Muscle of back (tissue), 3 donors: ENCODE measurements at regions not wholly inside any gene's neighbourhood (a gene's known extent, or its start where the extent isn't known, plus 50 kb on each side); places are given as distances from the start of the nearest gene placed in this dataset.
"Not testable (repeated sequence)": the region's sequence is repeated elsewhere in the genome, so short reads cannot be mapped to it uniquely, and the experiment has no call there.

Experiments
- DNase-seq, 3 donors: peaks; one replicate each; pipeline versions ENCODE4 v3.0.0 to v3.0.0-alpha.2; 2013

DNA sequence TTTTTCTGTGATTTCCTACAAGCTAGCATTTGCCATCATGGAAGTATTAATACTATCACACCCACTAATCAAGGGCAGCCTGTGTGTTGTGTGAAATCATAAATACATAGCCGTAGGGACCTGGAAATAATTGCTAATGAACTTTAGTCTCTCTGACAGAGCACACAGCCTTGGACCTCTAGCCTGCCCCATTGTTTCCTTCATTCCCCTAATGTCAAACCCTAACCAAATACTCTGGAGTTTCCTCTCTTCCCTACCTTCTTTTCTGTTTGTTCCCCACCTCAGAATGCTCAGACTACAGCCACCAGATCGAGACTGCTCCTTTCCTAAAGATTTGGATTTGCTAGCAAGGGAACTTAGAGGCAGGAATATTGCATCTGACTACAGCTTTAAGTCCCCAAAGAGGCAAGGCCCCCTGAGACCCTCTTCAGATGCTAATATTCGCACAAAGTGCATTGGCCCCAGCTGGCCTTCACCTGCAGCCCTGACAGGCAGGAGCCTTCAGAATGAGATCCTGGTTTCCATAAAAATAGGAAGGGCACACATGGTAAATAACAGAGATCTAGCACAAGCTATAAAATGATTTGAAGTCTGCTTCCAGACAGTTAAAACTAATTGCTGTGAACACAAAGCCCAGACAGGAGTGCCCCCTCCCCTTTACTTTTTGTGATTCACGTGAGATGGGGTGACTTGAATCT lies 279.2 kb upstream of the DCC start:
- DNase-seq: no peak

- DNase-seq: no peak
Observed at GRCh38 chr18:52063923-52064322, 276.1 kb upstream of the DCC start.

DNA sequence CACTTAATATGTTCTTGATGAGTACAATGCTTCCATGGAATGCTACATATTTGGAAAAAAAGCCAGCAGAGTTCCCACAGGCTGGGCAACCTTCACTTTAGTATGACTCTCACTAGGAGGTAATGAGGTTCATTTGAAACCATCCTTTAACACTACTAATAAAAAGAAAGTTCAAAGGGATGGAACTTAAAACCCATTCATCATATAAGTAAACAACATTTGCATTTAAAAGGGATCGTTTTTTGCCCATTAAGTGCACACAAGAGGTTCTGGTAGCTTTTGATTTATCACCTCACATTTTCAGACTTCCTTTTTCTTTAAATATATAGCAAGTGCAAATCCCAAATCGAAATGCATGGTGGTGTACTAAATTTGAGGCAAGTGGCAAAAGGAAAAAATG lies 270.8 kb upstream of the DCC start:
- DNase-seq: no peak

- DNase-seq: no peak
Observed at GRCh38 chr18:52070291-52070756, 269.7 kb upstream of the DCC start.

- no peak for DNase-seq
Observed at GRCh38 chr18:52077251-52077983, 262.6 kb upstream of the DCC start.

DNA sequence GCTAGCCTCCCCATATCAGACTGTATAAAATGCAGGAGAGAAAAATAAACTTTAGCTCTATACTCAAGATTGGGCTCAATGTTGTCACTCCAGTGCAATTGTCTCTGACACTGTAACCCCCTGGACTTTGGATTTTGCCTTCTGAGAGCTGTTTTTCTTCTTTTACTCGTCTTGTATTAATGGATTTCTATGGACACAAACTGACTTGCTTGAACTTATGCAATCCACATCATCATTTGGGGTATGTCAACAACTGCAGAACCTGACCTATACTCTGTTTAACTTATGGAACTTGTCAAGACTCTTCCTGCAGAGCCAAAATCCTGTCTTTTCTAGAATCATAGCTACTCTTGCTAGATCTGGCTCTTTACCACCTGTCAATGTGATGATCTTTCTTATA lies 257.8 kb upstream of the DCC start:
- DNase-seq: no peak

GRCh38 chr18:52087140-52087539 lies 252.9 kb upstream of the DCC start:
- no peak for DNase-seq

DNA sequence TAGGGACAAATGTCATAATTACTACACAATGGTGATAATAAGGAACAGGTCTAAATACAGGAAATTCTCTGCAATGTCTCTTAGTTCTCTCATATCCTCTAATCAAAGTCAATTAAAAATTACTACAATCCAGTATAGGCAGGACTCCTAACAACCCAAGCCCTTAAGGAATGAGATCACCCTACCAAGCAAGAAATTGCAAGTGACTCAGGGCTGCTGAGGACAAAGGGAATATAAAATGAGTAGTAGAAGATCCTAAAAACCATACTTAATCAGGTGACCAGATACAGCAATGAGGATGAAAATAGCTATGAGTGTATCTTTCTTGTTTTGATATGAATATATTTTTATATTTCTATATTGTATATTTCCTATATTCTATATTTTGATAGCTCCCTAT lies 250.0 kb upstream of the DCC start:
- DNase-seq: no peak

GRCh38 chr18:52093171-52093570 lies 246.8 kb upstream of the DCC start:
- no peak for DNase-seq

DNA sequence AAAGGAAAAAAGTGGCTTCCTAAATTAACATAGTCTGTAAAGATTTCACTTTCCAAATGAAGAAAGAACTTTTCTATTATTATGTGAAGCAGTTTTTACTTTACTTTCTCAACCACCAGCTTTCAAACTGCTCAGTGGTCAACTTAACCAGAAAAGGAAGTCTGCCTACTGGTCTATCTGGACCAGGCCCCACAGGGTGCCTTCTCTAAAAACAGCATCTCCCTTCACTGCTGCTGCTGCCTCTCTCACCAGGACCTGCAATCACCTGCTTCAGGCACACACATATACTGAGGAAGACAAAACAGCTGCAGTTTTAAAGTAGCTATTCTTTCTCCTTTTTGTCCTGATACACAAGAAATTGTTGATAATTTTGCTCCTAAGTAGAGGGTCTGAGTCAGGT lies 221.3 kb upstream of the DCC start:
- no peak for DNase-seq

DNA sequence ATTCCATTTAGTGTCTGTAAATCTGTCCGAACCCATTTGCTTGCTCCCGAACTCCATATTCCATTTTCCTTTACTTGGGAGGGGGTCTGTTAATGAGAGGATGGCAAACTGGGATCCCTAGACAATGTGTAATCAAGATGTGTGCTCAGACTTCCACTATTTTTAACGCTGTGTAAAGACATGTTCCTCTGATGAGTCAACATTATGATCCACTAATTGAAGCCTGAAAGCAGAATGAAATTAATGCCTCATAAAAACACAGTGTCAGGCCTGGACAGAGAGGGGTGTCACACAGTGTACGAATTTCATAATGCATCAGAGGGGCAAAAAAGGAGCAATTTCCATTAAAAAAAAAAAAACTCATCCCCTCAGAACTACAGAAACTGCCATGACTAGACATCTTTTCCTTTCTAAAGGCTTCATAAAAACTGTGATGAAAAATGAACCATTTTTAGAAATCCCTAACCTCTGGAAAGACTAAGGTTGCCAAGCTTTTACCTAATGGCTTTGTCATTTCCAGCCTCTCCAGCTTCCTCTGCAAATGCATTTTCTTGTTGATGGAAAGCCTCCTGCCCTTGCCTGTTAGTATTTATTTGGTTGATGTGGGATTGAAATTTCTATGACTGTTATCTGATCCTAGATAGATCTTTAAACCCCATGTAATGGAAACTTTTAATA lies 209.2 kb upstream of the DCC start:
- DNase-seq: peak in 1 of 3 donors; percentile 7

DNA sequence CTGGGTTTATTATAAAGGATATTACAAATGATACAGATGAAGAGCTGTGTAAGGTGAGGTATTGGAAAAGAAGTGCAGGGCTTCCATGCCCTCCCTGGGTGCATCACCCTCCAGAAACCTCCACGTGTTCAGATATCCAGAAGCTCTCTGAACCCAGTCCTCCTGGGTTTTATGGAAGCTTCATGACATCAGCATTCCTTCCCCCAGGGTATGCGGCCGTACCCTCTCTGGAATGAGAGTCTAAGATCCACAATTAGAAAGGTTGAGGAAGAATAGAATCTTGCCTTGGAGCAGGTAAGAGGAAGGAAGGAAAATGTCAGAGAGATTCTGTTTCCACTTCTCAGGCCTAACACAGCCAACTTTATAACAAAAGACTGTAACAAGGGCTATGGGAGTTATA lies 208.2 kb upstream of the DCC start:
- DNase-seq: no peak

- no peak for DNase-seq
Observed at GRCh38 chr18:52136532-52136931, 203.5 kb upstream of the DCC start.

GRCh38 chr18:52140986-52141385 lies 199.0 kb upstream of the DCC start:
- no peak for DNase-seq

DNA sequence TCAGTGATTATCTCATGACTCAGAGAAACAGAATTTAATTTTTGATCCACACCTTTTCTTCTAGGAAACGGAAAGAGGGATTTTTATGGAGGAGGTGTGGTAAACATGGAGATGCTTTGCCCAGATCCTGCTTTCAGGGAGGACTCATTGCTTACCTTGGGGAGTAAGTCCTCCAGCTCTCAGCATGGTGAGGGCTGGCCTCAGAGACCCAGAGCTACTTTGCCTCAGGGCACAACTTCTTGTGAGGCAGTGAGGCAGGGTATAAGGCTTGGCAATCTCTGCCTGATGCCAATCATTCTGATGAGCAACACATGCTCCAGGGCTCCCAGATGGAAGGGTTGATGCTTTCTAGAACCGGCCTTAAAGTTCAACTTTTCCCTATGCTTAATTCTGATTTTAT lies 189.9 kb upstream of the DCC start:
- no peak for DNase-seq

DNA sequence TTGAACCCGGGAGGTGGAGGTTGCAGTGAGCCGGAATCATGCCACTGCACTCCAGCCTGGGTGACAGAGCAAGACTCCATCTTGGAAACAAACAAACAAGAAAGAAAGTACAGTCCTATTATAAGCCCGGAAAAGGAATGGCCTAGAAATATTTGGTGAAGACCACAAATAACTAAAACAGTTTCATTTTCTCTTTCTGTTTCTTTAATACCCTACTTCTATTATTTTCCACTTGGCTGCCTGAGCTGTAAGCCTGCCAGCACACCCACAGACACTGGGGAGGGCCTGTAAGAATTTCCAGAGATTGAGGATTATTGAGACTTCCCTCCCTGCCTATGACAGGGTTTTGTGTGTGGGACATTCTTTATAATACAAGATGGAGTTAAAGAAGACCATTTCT lies 188.0 kb upstream of the DCC start:
- DNase-seq: no peak

DNA sequence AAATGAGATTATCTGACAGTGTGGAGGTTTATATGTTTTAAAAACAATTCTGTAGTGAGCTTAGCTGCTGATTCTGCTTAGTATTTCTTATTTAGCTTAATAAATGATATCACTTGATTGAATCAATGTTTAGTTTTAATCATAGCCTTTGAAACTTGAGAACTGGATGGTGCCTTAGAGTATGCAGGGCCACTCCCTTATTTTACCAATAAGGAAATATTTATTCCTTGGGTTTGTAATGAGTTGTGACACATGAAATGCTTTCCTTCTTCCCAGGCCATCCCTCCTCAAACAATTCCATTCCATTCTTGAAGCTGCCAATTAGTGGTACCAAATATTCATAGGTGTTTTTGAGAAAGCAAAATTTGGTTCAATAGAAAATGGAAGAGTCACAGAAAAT lies 183.8 kb upstream of the DCC start:
- no peak for DNase-seq

DNA sequence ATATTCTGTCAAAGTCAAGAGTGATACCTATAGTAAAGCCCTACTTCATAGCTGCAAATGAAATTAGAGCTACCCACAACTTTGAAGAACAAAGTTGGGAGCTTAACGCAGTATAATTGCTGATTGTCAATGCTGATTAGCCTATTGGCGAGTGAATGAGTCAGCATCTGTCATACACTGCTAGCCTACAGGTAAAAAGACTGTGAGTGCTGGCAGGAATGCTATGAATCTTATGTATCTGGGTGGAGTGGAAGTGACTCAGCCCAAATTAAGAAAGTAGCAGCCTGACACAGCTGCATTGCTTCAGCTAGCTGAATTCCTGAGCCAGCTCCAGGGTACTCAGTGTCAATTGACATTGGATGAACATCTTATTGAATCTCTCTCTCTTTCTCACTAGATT lies 179.4 kb upstream of the DCC start:
- peak in 1 of 3 donors; percentile 0 for DNase-seq

DNA sequence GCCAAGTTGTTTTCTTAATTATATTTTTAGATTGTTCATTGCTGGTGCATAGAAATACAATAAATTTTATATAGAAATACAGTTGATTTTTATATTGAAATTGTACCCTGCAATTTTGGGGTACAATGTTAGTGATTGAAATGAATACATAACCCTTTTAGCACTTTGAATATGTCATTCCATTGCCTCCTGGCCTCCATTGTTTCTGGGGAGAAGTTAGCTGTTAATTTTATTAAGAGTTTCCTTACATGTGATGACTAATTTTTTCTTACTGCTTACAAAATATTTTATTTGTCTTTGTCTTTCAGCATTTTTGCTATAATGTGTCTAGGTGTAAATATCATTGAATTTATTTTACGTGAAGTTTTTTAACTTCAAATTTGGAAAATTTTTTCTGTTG lies 176.5 kb upstream of the DCC start:
- DNase-seq: no peak

DNA sequence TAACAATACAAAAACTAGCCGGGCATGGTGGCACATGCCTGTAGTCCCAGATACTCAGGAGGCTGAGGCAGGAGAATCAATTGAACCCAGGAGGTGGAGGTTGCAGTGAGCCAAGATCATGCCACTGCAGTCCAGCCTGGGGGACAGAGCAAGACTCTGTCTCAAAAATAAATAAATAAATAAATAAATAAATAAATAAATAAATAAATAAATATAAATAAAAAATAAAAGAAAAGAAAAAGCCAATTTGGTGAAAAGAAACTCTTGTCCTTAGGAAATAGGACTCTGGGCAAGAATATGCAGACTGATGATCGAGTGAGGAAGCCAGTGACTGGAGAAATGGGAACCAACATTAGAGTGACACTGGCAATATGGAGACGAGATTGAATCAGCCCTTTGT lies 171.9 kb upstream of the DCC start:
- not testable (repeated sequence) for DNase-seq

DNA sequence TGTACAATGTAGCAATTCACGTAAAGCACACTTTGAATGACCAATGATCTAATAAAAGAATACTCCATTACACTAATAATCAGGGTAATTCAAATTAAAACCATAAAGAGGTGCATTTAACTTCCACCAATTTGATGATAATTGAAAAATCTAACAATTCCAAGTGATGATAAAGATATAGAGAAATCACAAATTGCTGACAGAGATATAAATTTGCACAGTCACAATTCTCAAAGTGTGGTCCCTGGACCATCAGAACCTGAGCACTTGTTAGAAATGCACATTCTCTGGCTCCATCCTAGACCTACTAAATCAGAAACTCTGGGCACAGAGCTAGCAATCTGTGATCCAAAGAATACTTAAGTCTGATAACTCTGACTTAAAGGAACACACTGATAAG lies 165.8 kb upstream of the DCC start:
- DNase-seq: no peak

DNA sequence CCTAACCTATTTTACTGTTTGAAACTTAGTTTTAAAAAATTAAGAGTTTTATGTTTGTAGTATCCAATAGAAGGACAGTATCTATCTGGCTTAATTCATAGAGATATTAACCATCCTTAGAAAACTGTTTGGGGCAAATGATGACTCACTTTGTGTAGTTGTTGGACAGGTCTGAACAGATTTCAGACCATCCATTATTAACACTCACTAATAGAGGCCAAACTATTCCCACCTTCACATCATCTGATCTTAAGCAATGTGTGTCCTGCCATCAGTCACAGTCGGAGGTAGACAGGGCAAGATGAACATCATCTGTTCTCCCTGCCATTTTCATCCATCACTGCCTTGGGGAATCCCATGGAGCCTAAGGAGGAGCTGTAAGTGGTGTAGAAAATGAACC lies 164.6 kb upstream of the DCC start:
- no peak for DNase-seq

- DNase-seq: no peak
Observed at GRCh38 chr18:52183107-52183506, 156.9 kb upstream of the DCC start.
